ENCODE measurements at regions not wholly inside any gene's neighbourhood (a gene's known extent, or its start where the extent isn't known, plus 50 kb on each side); places are given as distances from the start of the nearest gene placed in this dataset.

DNA sequence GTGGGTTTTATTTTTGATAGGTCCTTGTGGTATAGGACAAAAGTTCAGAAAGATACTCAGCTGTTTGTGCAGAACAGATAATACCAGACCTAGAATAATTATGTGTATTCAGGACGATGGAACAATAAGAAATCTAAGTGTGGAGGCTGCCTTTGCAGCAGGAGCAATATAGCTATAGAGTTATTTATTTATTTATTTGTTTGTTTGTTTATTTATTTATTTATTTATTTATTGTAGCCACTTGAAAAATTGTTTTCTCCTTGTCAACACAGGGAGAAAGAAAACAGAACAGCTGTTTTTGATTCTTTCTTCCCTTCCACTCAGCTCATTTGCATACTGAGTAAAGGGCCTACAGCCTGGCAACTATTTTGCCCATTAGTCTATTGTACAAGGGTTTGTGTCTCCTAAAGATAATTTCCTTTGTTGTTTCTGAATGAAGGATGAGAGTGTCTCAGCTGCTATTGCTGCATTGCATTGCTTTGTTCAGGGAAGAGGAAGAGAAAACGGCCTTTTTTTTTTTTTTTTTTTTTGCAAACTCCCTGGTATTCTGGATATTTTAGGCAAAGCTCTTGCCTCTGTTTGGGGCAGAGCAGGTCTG, 56.0 kb upstream of the ESX1 start:
- ATAC-seq, result no peak
- CTCF ChIA-PET, result interaction anchor here (0.7 to 4.7 kb wide), 13 partner anchors 8 to 879 kb away, joined by 3 to 70 read pairs (median 5); no protein-coding TSS in a partner anchor
- POLR2A ChIA-PET, result no interaction called here
- 85% methylated on average over 2 of the region's 2 CpGs for WGBS (ENCODE audit: missing lambda C conversion rate)
- Histone ChIP-seq H3K4me1 (peaks cover 9% of the 10 kb centered on the region), H3K27ac (no peak overlapping the region), H3K9me3 (no peaks in the 10 kb centered on the region), H3K4me3 (no peak overlapping the region), H3K4me2 (peak overlapping the region; percentile 79; the same call in 2 of the 3 replicates)
- DNase-seq (ENCODE audit: low read depth in 1 of 2, low spot score in 1 of 2), result no peak
- no peak for FAIRE-seq
- no peak for TF ChIP-seq FOSL2 (IDR thresholded peaks at IDR 0.05)
- TF ChIP-seq FOSL2 (CRISPR knock-in tag; IDR thresholded peaks at IDR 0.05), result no peak
- TF ChIP-seq ZC3H11A (IDR thresholded peaks at IDR 0.05), result peak; percentile 91
- TF ChIP-seq SREBF2 (IDR thresholded peaks at IDR 0.05), result no peak
- TF ChIP-seq MYC (IDR thresholded peaks at IDR 0.05; ENCODE audit: borderline replicate concordance, low read length), result no peak
- TF ChIP-seq TP53 (CRISPR knock-in tag; IDR thresholded peaks at IDR 0.05), result no peak
- TF ChIP-seq POLR2A (IDR thresholded peaks at IDR 0.05; ENCODE audit: low read length), result no peak
- no peak for TF ChIP-seq CEBPB (IDR thresholded peaks at IDR 0.05)
- TF ChIP-seq, protein P1, sequence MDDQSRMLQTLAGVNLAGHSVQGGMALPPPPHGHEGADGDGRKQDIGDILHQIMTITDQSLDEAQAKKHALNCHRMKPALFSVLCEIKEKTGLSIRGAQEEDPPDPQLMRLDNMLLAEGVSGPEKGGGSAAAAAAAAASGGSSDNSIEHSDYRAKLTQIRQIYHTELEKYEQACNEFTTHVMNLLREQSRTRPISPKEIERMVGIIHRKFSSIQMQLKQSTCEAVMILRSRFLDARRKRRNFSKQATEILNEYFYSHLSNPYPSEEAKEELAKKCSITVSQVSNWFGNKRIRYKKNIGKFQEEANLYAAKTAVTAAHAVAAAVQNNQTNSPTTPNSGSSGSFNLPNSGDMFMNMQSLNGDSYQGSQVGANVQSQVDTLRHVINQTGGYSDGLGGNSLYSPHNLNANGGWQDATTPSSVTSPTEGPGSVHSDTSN (IDR thresholded peaks at IDR 0.05), result no peak

DNA sequence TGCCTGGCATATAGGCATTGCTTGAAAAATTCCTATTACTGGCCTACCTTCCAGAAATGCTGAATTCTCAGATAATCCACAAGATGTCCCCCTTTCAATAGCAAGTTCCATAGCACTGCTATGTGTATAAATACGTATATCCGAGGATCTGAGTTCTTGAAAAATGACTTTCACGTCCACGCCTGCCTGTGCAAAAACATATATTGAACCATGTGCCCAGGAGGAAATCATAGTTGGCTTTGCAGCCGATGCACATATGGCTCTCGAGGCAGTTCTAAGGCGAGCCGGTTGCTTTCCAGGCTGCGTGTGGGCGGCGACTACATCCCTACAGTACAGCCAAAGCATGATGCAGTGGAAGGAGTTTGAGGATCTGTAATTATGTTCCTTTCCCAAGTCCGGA, 55.4 kb upstream of the ESX1 start:
- peak overlapping the region; percentile 79 for H3K4me2 ChIP-seq
- WGBS (ENCODE audit: missing lambda C conversion rate), result 21% methylated on average over 12 of the region's 12 CpGs
- ChIA-PET POLR2A (no interaction called here), CTCF (interaction anchor here (0.6 to 4.7 kb wide), 19 partner anchors 9 to 880 kb away, joined by 3 to 70 read pairs (median 4); no protein-coding TSS in a partner anchor)
- DNase-seq (ENCODE audit: low read depth in 1 of 2, low spot score in 1 of 2) (peak in 1 of 2 experiments; percentile 37), FAIRE-seq (peak; percentile 76), ATAC-seq (peak; percentile 92 to 93)
- TF ChIP-seq RAD21 (conservative IDR thresholded peaks at IDR 0.05 in 1 of 2, IDR thresholded peaks at IDR 0.05 in 1 of 2), result peak; percentile 77 to 80
- peak; percentile 68 for TF ChIP-seq CTCF (IDR thresholded peaks at IDR 0.05)
- TF ChIP-seq SMC3 (IDR thresholded peaks at IDR 0.05), result peak; percentile 82
- TF ChIP-seq NR3C1 (IDR thresholded peaks at IDR 0.05), result no peak
- H3K4me3 ChIP-seq, result peak overlapping the region; percentile 35
- peaks cover 2% of the 10 kb centered on the region for H3K4me1 ChIP-seq
- 0 out of 6 replicates have a peak overlapping the region, but pooled peaks of 1 of the 2 experiments have one; percentile 28 for H3K27ac ChIP-seq
- H3K9me3 ChIP-seq, result no peaks in the 10 kb centered on the region

- no peak for TF ChIP-seq CHD4 (IDR thresholded peaks at IDR 0.05; ENCODE audit: borderline replicate concordance)
- TF ChIP-seq JUNB (IDR thresholded peaks at IDR 0.05), result no peak
- TF ChIP-seq BCL3 (IDR thresholded peaks at IDR 0.05), result no peak
- TF ChIP-seq SREBF2 (IDR thresholded peaks at IDR 0.05), result no peak
- no peak for TF ChIP-seq KDM5A (IDR thresholded peaks at IDR 0.05)
- TF ChIP-seq MAFK (IDR thresholded peaks at IDR 0.05; ENCODE audit: partially characterized antibody), result no peak
- no peak for TF ChIP-seq BHLHE40 (IDR thresholded peaks at IDR 0.05; ENCODE audit: low read depth, low read length)
- TF ChIP-seq PHF8 (IDR thresholded peaks at IDR 0.05; ENCODE audit: borderline replicate concordance, low read depth), result no peak
- no peak for TF ChIP-seq EHMT2 (IDR thresholded peaks at IDR 0.05; ENCODE audit: low read depth)
- TF ChIP-seq TP53 (CRISPR knock-in tag; IDR thresholded peaks at IDR 0.05), result no peak
- no peak for TF ChIP-seq FOXS1 (CRISPR knock-in tag; IDR thresholded peaks at IDR 0.05)
- no peak for TF ChIP-seq RNF2 (IDR thresholded peaks at IDR 0.05; ENCODE audit: borderline replicate concordance, low read depth)
- no peak for TF ChIP-seq EP300 (IDR thresholded peaks at IDR 0.05)
- H3K9me3 ChIP-seq, result no peaks in the 10 kb centered on the region
- FAIRE-seq, result no peak
- H3K4me1 ChIP-seq, result no peaks in the 10 kb centered on the region
- ATAC-seq, result peak; percentile 84 to 87; a peak in 5 of 6 replicates
- ChIA-PET POLR2A (no interaction called here), CTCF (interaction anchor here (0.6 to 4.7 kb wide), 16 partner anchors 9 to 171 kb away, joined by 3 to 70 read pairs (median 4); no protein-coding TSS in a partner anchor)
- DNase-seq (ENCODE audit: low read depth in 1 of 2, low spot score in 1 of 2), result no peak
- H3K4me3 ChIP-seq, result no peak overlapping the region
- WGBS (ENCODE audit: missing lambda C conversion rate), result 70% methylated on average over 5 of the region's 5 CpGs
- no peak overlapping the region for H3K27ac ChIP-seq
- H3K4me2 ChIP-seq, result no peak overlapping the region
These were observed 54.4 kb upstream of the ESX1 start for GRCh38 chrX:104309169-104309568.

All from A549 (cell line).